Anterior cingulate cortex (tissue), 58 donors: ENCODE measurements at regions not wholly inside any gene's neighbourhood (a gene's known extent, or its start where the extent isn't known, plus 50 kb on each side); places are given as distances from the start of the nearest gene placed in this dataset.
"Not testable (repeated sequence)": the region's sequence is repeated elsewhere in the genome, so short reads cannot be mapped to it uniquely, and the experiment has no call there.

Source experiments
- DNase-seq, 58 donors: peaks; one replicate each; lab custom pipeline; 2025; lab: John Stamatoyannopoulos, UW

DNA sequence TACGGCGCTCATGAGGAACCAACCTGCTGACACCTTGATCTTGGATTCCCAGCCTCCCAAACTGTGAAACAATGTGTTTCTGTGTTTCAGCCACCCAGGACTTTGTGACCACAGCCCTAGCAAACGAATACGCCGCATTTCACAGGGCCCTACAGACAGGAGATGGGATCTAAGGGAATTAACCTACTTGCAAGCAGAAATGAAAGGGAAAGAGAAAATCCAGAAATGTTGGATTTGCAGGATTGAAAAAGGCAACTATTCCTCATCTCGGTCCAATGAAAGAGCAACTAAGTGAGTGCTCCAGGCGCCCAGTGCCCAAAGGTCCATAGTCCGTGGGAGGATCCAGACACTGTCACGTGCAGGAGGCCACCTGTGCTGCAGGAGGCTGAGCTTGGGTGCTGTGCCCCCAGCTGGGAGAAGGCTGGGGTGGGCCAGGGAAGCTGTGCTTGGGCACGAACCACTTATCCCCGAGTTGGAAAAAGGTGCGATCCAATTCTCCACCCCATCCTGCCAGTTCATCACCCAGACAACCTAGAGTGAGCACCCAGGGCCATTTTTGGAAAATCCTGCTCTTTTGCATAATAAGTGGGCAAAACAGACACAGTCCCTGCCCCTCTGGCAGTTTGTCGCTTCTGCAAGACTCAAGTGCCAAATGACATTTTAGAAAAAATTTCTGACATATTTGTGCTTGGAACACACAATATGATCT, 177.9 kb downstream of the C9orf50 start:
- no peak for DNase-seq

DNA sequence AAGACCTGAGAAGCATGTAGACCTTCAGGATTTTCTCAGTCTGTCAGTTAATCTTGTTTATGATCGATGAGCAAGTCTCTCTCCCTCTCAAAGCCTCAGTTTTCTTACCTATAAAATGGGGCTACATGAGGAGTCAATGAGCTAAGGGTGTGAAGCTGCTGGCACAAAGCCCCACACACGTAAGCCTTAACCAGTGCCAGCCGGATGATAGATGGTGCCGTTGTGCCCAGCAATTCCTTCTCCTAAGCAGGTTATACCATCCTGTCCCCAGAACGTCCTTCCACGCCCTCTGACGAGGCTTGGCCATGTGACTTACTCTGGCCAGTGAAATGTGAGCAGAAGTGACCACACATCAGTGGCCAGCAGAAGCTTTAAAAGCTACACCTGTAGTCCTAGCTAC, 179.0 kb downstream of the C9orf50 start:
- DNase-seq: no peak

DNA sequence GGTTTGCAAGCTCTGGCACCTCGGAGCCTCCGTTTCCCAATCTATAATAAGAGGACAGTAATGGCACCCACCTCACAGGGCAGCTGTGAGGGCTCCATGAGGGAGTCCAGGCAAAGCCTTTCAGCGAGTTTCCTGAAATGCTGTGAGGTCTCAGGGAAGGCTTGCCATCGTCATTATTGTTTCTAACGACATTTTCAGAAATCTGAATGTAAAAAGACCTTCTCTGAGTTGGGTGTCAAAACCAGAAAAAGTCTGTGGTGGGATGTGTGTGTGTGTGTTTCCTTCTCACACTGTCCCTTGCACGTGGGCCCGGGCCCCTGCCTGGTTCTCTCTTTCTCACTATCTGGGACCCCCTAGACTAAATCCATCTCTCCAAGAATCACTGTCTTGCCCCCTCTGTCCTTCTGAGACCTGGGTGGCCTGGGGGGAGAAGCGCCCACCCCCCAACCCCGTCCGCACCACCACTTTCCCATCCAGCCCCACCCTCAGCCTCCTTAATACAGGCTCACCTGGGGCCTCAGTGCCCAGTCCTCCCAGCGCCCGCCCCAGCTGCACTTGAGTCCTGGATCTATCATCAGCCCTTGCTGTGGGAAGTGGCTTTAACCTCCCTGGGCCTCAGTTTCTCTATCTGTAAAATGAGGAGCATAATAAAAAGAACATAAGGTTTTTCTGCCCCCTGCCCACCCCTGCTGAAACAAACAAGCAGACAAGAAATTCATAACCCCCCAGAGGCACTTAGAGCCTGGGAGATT, 180.3 kb downstream of the C9orf50 start:
- no peak for DNase-seq

DNA sequence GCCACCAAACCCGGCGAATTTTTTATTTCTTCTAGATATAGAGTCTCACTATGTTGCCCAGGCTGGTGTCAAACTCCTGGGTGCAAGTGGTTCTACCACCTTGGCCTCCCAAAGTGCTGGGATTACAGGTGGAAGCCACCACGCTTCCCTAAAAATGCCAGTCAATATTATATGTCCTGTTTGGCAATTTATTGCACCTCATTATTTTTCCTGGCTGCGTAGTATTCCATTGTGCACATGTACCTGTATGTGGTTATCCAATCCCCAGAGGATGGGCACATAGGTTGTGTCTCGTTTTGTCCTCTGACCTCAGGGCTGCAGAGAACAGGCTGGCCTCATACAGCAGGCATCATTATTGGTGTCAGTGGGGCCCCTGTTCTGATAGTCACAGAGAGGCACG, 181.7 kb downstream of the C9orf50 start:
- DNase-seq: no peak

DNA sequence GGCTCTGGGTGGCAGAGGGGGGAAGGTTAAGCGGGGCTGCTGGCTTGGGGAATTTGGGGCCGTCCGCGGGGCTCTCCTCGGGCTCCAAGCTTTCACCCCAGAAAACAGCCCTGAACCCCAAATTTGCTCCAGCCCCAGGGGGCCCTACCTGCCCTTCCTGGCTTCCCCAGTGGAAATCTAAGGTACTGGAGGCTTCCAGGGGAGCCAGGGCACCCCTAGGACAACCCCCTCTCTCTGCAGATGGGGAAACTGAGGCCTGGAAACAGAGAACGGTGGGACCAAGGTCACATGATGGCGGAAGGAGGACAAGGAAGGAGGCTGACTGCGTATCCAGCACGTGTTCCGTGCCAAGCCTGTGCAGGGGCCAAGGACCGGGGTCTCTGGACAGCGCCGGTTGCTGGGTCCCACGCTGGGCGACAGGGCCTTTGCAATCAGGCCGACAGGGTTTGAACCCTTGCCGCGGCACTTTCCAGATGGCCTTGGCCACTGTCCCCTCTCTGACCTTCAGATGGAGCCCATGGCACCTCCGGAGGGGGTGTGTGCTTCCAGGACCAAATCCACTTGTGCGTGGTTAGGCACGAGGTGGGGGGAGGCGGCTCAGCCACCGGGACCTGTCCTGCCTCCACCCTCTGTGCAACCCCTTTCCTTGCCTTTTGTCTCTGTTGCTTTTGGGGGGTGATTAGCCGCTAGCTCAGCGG, 183.1 kb downstream of the C9orf50 start:
- DNase-seq: no peak

DNA sequence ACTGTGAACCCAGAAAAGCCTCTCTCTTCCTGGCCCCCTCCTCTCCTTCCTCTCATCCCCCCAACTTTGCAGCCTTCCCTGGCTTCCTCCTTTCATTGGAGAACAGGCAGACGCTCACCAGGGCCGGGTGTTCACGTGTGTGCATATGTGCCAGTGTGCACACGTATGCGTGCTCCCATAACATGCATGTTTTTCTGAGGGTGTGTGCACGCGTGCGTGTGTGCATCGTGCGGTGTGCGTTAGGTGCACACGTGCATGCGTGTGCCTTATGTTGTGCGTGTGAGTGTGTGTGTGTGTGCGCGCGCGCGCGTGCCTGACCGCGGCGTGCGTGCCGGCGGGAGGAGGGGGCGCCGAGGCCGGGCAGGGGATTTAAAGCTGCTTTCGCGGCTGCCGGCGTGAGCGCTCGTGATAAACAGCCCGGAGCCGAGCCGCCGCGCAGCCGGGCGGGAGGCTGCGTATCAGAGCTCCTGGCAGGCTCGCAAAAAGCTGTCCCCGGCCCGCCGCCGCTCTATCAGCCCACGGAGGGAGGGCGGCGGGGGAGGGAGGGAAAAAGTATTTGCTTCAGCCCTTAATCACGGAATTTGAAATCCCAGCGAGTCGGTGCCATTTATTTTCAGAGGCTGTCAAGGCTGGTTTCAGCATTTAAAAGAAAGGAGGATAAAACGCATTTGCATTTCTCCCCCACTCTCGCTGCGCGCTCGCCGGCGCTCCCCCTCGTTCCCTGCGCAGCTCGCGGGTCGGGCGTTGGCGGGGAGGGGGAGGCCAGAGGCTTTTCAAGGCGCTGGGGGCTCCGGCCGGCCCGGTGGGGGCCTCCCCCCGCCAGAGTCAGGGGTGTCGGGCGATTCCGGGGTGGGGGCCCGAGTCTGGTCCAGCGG, 183.9 kb downstream of the C9orf50 start:
- peak in 53 of 58 donors; percentile 22 to 87 (median 51) for DNase-seq

DNA sequence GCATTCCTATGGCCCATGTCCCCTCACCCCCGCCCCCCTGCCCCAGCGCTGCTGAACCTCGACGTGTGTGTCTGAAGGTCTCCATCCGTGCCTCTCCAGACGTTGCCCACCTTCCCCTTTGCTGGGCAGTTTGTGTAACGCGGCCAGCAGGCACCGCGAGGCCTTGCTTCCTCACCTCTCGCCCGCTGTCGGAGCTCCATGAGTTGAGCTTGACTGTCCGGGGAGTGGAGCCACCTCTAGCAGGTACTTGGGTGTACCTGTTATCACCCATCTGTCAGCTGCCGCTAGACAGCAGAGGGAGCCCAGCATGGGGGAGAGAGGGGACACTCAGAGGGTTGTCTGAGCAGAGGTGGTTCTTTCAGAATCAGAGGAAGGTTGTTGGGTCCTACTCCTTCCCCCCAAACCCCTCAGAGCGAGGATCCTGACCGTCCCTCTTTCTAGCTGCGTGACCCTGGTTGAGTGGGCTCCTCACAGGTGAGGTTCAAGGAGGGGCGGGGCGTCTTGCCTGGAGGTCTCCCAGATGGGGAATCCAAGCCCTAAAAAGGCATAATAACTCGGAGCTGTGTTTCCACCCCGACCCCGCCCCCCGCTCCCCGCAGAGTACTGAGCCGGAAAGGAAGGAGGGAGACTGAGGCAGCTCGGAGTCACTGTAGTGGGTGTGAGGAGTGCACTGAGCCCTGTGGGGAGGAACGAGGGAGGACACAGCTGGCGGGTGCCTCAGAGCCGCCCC, 184.7 kb downstream of the C9orf50 start:
- no peak for DNase-seq

DNA sequence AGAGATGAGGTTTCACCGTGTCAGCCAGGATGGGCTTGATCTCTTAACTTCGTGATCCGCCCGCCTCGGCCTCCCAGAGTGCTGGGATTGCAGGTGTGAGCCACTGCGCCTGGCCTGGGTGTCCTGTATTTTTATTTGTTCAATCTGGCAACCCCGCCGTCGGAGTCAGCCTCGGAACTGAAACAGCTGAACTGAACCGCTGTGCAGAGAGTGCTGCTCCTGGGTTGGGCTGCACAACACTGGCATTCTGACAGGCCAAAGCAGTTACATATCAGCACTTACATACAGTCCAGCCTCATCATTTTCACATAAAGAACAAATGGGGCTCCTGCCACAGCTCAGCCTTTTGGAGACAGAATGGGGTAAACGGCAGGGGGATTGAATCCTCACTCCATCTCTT, 185.6 kb downstream of the C9orf50 start:
- DNase-seq: no peak

DNA sequence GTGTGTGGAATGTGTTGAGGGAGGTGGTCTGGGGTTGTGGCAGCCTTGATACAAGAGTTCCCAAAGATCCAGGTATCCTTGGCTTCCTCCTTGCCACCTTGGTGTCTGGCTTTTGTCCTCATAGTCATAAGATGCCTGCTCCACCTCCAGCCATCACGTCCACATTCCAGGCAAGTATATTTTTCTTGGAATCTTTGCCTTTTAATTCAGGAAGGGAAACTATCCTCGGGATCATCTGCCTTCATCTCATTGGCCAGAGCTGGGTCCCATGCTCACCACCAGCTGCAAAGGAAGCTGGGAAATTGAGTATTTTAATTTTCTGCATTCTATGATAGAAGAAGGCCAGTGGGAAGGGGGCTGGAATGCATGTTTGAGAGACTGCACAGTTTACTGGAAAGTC, 186.7 kb downstream of the C9orf50 start:
- DNase-seq: peak in 6 of 58 donors; percentile 12 to 50 (median 26)

DNA sequence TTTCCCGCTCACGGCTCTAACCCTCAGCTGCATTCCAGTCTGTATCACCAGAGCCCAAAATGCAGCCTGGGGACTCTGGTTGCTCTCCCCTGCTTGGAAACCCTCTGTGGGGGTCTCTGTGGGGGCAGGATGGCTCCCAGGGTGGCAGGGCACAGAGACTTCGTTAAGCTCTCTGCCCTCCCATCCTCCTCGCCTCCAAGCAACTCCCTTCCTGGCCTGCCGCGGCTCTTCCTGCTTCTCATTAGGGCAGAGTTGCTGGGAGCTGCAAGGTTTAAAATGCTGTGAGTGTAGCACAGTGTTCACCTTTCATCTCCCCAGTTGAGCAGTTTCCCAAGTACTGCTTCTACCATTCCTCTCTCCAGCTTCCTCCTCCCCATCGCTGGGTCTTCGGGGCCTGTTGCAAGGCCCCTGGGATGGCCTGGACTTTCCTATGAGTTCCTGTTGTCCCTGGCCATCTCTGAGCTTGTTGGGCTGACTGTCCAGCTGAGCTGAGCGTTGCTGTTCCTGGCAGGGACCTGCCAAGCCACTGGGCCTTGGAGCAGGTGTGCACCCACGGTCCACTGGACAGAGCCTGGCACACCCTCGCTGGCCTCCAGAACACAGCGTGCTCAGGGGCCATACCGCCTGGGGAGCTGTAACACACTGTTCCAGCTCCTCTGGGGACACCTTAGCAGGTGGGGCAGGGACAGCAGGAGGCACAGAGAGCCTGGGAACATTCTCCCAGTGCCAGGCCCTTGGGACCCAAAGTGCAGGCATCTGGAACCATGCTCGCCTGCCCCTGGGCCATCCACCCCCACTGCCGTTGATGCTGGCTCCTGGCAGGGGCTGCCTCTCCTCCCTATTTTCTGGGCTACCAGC, 188.4 kb downstream of the C9orf50 start:
- peak in 2 of 58 donors; percentile 14 to 33 for DNase-seq

DNA sequence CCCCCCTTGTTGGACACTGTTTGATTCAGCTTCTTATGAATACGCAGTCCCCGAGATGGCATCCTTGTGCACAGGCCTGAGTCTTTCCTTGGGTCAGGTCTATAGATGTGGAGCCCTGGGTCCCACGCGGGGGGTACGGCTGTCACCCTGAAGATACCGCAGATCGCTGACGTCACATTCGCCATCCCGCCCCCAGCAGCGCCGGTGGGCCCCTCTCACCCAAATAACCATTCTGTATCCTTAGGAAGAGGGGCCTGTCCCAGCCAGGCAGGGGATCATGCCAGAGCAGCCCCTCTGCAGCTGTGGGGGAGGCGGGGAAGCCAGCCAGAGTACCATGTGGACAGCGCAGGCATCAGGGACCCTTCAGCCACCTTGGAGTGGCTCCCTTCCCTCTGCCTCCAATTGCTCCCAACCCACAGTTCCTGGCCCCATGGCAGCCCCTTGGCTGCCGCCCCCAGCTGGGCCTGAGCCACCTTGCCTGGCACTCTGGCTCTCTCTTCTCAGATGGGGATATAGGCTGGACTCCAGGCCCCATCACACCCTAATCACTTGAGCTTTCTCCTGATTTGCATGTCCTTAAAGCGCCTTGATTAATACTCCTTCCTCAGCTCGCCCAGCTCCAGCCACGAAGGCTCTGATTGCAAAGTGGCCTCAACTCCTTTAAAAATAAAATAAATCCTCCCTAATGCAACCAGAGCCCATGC, 189.8 kb downstream of the C9orf50 start:
- no peak for DNase-seq

DNA sequence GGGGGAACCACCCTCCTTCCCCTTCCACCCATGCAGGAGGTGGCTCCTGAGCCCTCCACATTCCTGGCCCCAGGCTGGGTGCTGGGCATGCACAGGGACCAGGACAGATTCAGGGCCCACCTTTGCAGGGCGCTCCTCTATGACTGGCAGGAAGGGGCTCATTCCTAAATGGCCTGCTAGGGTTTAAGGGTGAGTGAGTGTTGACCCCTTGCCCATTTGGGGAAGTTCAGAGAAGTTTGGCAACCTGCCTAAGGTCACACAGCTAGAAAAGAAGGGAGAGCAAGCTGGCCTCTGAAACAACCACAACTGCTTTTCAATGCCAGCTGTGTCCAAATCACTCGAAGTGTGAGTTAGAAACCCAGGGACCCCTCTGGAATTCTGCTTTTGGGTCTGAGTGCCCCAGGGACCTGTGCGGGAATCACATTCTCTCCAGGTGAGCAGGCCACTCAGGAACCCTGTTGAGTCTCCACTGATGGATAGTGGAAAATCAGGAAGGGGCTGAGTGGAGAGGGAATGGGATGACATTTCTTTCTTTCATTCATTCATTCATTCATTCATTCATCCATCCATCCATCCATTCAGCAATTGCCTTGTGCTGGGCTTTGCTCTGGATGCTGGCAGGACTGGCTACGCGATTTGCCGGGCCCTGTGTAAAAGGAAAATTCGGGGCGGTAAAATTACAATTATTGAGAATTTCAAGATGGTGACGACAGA, 191.9 kb downstream of the C9orf50 start:
- DNase-seq: no peak

DNA sequence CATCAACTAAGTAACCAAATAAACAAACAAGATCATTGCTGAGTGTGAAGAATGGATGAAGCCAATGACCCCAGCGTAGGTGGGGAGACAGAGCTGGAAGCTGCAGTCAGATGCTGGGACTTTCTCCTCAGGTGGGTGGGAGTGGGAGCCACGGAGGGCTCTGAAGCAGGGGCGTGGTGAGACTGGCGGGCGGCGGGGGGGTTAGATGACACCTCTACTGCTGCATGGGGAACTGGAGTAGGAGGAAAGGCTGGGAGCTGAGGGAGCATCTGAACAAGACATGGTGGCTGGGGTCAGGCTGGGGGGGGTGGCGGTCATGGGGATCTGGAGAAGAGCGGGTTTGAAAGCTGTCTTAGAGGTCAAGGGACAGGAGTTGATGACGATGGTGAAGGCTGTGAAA, 193.8 kb downstream of the C9orf50 start:
- no peak for DNase-seq

DNA sequence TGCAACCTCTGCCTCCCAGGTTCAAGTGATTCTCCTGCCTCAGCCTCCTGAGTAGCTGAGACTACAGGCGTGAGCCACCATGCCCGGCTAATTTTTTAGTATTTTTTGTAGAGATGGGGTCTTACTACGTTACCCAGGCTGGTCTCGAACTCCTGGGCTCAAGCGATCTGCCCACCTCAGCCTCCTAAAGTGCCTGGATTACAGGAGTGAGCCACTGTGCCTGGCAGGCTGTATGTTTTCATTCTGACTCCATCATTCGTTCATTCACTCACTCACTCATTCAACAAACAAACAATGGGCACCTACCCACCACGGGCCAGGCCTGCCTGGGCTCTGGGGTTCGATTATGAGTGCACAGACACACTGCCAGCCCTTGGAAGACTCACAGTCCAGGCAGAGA, 197.1 kb downstream of the C9orf50 start:
- DNase-seq: not testable (repeated sequence)

DNA sequence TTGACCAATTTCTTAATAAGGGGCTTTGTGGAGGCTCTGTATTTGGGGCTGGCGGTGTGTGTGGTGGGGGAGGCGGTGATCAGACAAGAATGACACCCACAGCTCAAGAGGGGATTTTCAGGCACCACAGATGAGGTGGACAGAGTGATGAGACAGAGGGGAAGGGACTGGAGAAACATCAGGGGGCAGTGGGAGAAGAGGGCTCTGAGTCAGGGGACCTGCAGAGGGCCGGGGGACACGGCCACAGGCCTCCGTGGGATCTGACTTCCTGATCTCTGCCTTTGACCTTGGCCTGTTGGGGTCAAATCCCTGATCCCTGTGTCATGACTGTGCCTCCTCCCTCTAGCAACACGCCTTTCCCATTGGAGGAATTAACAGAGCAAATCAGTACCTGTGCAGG, 197.7 kb downstream of the C9orf50 start:
- DNase-seq: no peak

DNA sequence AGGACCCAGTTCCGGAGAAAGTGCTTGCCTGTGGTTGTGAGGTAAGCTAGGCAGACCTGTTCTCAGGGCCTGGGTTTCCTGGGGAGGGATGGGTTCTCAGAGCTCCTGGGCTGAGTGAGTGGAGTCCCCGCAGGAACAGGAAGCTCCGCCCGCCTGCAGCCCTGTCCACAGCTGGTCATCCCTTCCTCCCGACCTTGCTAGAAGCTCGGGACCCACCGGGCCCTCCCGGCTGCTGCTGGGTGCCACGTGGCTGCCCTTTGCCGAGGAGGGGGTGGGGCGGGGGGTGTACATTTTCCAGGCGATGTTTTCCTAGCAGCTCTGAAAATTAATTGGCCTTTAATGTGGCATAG, 198.1 kb downstream of the C9orf50 start:
- DNase-seq: no peak

DNA sequence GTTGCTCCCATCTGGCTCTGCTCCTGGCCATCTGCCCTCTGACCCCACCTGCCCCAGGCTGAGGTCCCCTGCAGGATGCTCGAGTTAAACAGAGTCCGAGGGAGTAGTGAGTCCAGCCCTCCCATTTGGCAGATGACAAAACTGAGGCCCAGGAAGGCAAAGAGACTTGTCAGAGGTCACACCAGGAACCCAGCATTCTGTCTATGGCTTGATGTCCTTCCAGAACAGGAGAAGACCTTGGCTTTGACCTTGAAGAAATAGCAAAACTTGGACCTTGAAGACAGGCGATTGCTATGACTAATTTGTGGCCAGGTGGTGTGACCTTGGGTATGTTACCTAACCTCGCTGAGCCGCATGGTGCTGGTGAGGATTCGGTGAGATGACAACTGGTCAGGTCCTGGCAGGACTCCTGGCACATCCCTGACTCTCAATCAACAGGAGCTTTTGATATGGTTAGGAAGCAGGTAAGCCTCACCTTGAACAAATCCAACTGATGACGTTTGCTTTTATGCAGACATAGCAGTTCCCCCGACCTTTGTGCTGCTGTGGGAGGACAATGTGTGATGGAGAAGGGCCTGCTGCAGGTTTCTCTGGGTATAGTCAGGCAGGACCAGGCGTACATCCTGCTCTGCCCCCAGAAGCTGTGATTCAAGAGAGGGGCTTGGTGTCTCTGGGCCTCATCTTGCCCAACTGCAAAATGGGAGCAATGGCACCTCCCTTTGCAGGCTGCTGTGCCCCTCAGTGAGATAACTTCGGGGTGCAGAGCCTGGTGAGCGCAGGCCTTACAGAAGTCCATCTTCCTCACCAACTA, 198.7 kb downstream of the C9orf50 start:
- DNase-seq: no peak
